MM.1S (cell line): ENCODE measurements at regions not wholly inside any gene's neighbourhood (a gene's known extent, or its start where the extent isn't known, plus 50 kb on each side); places are given as distances from the start of the nearest gene placed in this dataset.

Experiments used
- EZH2 ChIP-seq: fragments of 300-600 bp; sonication (generic); optimal IDR thresholded peaks from 2 replicates; pipeline ENCODE3; 2017; ENCODE audit warnings: low read depth, mild to moderate bottlenecking, antibody characterized with exemption, low read length, mixed read lengths
- EZH2phosphoT487 ChIP-seq: fragments of 300-600 bp; sonication (generic); IDR thresholded peaks from 2 replicates; pipeline ENCODE4 v1.6.1; 2018; ENCODE audit warnings: antibody characterized with exemption, low read length
- TF ChIP-seq, protein P1 (sequence below): fragments of 300-600 bp; sonication (generic); IDR thresholded peaks from 2 replicates; pipeline ENCODE4 v1.5.1; 2016; ENCODE audit warnings: antibody characterized with exemption, low read length, mixed read lengths

DNA sequence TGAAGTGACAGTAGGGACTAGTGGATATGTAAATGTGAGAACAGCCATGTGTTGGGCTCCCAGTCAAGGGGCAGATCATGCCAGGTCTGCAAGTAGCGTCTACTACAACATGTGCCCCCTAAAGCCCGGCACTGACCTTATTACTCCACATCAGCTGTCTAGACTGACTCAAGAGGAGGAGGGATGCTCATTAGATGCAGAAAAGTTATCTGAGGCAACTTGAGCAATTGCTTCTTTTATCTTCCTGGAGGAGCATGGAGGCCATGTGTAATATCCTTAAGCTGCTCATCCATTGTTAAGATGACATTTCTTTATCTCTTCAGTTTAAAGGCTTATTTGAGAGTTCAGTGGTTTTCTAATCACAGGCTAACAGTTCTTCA lies 404.7 kb upstream of the FLRT2 start:
- TF ChIP-seq, protein P1, sequence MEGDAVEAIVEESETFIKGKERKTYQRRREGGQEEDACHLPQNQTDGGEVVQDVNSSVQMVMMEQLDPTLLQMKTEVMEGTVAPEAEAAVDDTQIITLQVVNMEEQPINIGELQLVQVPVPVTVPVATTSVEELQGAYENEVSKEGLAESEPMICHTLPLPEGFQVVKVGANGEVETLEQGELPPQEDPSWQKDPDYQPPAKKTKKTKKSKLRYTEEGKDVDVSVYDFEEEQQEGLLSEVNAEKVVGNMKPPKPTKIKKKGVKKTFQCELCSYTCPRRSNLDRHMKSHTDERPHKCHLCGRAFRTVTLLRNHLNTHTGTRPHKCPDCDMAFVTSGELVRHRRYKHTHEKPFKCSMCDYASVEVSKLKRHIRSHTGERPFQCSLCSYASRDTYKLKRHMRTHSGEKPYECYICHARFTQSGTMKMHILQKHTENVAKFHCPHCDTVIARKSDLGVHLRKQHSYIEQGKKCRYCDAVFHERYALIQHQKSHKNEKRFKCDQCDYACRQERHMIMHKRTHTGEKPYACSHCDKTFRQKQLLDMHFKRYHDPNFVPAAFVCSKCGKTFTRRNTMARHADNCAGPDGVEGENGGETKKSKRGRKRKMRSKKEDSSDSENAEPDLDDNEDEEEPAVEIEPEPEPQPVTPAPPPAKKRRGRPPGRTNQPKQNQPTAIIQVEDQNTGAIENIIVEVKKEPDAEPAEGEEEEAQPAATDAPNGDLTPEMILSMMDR = no peak
- TF ChIP-seq EZH2phosphoT487 (no peak), EZH2 (no peak)
